Neural progenitor cell (in vitro differentiated cells): ENCODE measurements at regions not wholly inside any gene's neighbourhood (a gene's known extent, or its start where the extent isn't known, plus 50 kb on each side); places are given as distances from the start of the nearest gene placed in this dataset.

Experiments
- DNase-seq: peaks from one replicate; pipeline ENCODE4 v3.0.0-alpha.2; 2016; ENCODE audit warnings: low spot score
- H2AFZ ChIP-seq: fragments of 200-600 bp; sonication (generic); replicated peaks from 2 replicates; pipeline ENCODE4 v1.6.1; 2016; ENCODE audit warnings: antibody characterized with exemption
- H3F3A ChIP-seq: fragments of 200-600 bp; sonication (generic); 2 replicates; pipeline ENCODE4 v1.6.1; 2016; ENCODE audit warnings: antibody characterized with exemption, low read depth
- H3K27ac ChIP-seq: fragments of 200-600 bp; sonication (generic); 2 replicates; pipeline ENCODE4 v1.5.1; 2016; ENCODE audit warnings: mild to moderate bottlenecking
- H3K27me3 ChIP-seq: fragments of 200-600 bp; sonication (generic); 2 replicates; pipeline ENCODE4 v1.6.1; 2016; ENCODE audit warnings: mild to moderate bottlenecking, moderate library complexity
- H3K36me3 ChIP-seq: fragments of 200-600 bp; sonication (generic); 2 replicates; pipeline ENCODE4 v1.5.1; 2016
- H3K4me1 ChIP-seq: fragments of 200-600 bp; sonication (generic); 2 replicates; pipeline ENCODE4 v1.6.1; 2016; ENCODE audit warnings: mixed run types
- H3K4me2 ChIP-seq: fragments of 200-600 bp; sonication (generic); 2 replicates; pipeline ENCODE4 v1.6.1; 2016
- H3K4me3 ChIP-seq: fragments of 200-600 bp; sonication (generic); 2 replicates; pipeline ENCODE4 v1.5.1; 2016
- H3K79me2 ChIP-seq: fragments of 200-600 bp; sonication (generic); 2 replicates; pipeline ENCODE4 v1.6.1; 2016; ENCODE audit warnings: low read depth
- H3K9ac ChIP-seq: fragments of 200-600 bp; sonication (generic); 2 replicates; pipeline ENCODE4 v1.6.1; 2016
- H3K9me3 ChIP-seq: fragments of 200-600 bp; sonication (generic); 2 replicates; pipeline ENCODE4 v1.5.1; 2016; ENCODE audit warnings: low read depth
- H4K20me1 ChIP-seq: fragments of 200-600 bp; sonication (generic); 2 replicates; pipeline ENCODE4 v1.6.1; 2016; ENCODE audit warnings: low read depth
- H3K27ac Mint-ChIP-seq: 3 replicates; pipeline ENCODE4 v1.8.0; 2021; ENCODE audit warnings: mixed read lengths
- H3K27me3 Mint-ChIP-seq: 2 replicates; pipeline ENCODE4 v1.8.0; 2022; ENCODE audit warnings: low read depth, mild to moderate bottlenecking, inconsistent platforms, moderate library complexity, mixed read lengths; ENCODE audit not compliant: insufficient read depth
- H3K36me3 Mint-ChIP-seq: 3 replicates; pipeline ENCODE4 v1.8.0; 2021; ENCODE audit warnings: mixed read lengths
- H3K4me1 Mint-ChIP-seq: 3 replicates; pipeline ENCODE4 v1.8.0; 2021; ENCODE audit warnings: mixed read lengths
- H3K4me3 Mint-ChIP-seq: 3 replicates; pipeline ENCODE4 v1.8.0; 2021; ENCODE audit warnings: mild to moderate bottlenecking, moderate library complexity, mixed read lengths
- H3K9me3 Mint-ChIP-seq: 3 replicates; pipeline ENCODE4 v1.8.0; 2020; ENCODE audit warnings: mixed read lengths
- EZH2 ChIP-seq: fragments of 200-600 bp; sonication (generic); IDR thresholded peaks from 2 replicates; pipeline ENCODE4 v1.6.1; 2017; ENCODE audit warnings: antibody characterized with exemption, mild to moderate bottlenecking, moderate library complexity
- EZH2phosphoT487 ChIP-seq: fragments of 200-600 bp; sonication (generic); IDR thresholded peaks from 2 replicates; pipeline ENCODE4 v1.6.1; 2017; ENCODE audit warnings: antibody characterized with exemption
- TF ChIP-seq, protein P1 (sequence below): fragments of 200-600 bp; sonication (generic); IDR thresholded peaks from 2 replicates; pipeline ENCODE4 v1.5.1; 2017; ENCODE audit warnings: antibody characterized with exemption, mild to moderate bottlenecking

DNA sequence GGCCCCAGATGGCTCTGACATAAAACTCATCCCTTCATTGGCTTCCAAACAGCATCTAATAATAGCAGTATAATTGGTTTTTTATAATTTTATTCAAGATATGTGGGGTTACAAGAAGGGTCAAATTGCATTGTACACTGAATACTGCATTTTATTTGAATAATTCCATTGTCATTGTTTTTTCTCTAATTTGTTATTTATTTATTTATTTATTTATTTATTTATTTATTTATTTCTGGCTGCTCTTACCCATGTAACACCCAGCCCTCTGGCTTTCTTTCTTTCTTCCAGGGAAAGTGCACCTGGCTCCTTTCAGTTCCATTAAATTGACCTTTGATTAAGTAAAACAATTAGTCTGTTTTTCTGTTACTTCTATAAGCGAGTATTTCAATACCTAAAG is 210.1 kb downstream of the CDH9 start:
- H3K9me3 ChIP-seq: no peaks in the 10 kb centered on the region
- H3K4me3 ChIP-seq: no peak overlapping the region
- H3K4me1 ChIP-seq: no peaks in the 10 kb centered on the region
- no peak overlapping the region for H3K9ac ChIP-seq
- no peak overlapping the region for H3K27ac ChIP-seq
- no peaks in the 10 kb centered on the region for H3K79me2 ChIP-seq
- Mint-ChIP-seq H3K4me1 (no peaks in the 10 kb centered on the region), H3K9me3 (no peaks in the 10 kb centered on the region), H3K27me3 (no peaks in the 10 kb centered on the region), H3K36me3 (no peaks in the 10 kb centered on the region), H3K27ac (no peak overlapping the region), H3K4me3 (no peak overlapping the region)
- no peaks in the 10 kb centered on the region for H3K36me3 ChIP-seq
- TF ChIP-seq, protein P1, sequence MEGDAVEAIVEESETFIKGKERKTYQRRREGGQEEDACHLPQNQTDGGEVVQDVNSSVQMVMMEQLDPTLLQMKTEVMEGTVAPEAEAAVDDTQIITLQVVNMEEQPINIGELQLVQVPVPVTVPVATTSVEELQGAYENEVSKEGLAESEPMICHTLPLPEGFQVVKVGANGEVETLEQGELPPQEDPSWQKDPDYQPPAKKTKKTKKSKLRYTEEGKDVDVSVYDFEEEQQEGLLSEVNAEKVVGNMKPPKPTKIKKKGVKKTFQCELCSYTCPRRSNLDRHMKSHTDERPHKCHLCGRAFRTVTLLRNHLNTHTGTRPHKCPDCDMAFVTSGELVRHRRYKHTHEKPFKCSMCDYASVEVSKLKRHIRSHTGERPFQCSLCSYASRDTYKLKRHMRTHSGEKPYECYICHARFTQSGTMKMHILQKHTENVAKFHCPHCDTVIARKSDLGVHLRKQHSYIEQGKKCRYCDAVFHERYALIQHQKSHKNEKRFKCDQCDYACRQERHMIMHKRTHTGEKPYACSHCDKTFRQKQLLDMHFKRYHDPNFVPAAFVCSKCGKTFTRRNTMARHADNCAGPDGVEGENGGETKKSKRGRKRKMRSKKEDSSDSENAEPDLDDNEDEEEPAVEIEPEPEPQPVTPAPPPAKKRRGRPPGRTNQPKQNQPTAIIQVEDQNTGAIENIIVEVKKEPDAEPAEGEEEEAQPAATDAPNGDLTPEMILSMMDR: no peak
- TF ChIP-seq EZH2phosphoT487: no peak
- TF ChIP-seq EZH2: no peak
- H2AFZ ChIP-seq: no peak overlapping the region
- no peaks in the 10 kb centered on the region for H4K20me1 ChIP-seq
- H3F3A ChIP-seq: no peaks in the 10 kb centered on the region
- H3K27me3 ChIP-seq: no peaks in the 10 kb centered on the region
- DNase-seq: no peak
- no peak overlapping the region for H3K4me2 ChIP-seq

DNA sequence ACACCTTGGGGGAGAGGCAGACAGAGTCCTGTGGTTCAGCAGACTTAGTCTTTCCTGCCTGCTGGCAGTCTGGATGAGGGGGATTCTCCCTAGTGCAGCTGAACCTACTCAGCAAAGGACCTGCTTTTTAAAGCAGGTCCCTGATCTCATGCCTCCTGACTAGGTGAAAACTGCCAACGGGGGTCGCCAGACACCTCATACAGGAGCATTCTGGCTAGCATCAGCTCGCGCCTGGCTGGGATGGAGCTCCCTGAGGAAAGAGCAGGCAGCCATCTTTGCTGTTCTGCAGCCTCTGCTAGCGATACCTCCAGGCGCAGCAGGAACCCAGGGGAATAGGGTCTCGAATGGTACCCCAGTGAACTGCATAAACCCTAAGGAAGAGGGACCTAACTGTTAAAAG is 225.2 kb downstream of the CDH9 start:
- Histone ChIP-seq H3K27me3 (no peaks in the 10 kb centered on the region), H3K79me2 (no peaks in the 10 kb centered on the region), H3K9ac (no peak overlapping the region), H2AFZ (peak overlapping the region; percentile 10), H3K4me2 (no peak overlapping the region), H3K36me3 (no peaks in the 10 kb centered on the region), H3K9me3 (no peaks in the 10 kb centered on the region), H3K4me1 (no peaks in the 10 kb centered on the region), H3K4me3 (no peak overlapping the region), H3K27ac (no peak overlapping the region), H4K20me1 (no peaks in the 10 kb centered on the region), H3F3A (no peaks in the 10 kb centered on the region)
- Mint-ChIP-seq H3K4me3 (no peak overlapping the region), H3K9me3 (peaks cover 15% of the 10 kb centered on the region), H3K27ac (no peak overlapping the region), H3K36me3 (no peaks in the 10 kb centered on the region), H3K4me1 (no peaks in the 10 kb centered on the region), H3K27me3 (no peaks in the 10 kb centered on the region)
- TF ChIP-seq, protein P1: no peak
- TF ChIP-seq EZH2 (no peak), EZH2phosphoT487 (no peak)
- DNase-seq: no peak

DNA sequence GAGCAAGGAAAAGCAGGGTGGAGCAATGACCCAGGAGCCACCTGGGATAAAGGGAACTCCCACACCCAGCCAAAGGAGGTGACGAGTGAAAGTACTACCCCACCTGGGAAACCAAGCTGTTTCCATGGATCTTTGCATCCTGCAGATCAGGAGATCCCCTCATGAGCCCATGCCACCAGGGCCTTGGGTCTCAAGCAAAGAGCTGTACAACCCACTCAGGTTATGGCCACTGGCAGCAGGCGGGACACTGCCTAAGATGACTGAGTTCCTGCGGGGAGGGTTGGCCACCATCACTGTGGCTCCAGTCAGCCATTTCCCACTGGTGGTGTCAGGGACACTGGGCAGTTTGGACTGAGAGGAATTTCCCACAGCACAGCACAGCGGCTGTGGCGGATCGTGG is 225.7 kb downstream of the CDH9 start:
- Mint-ChIP-seq H3K27ac (no peak overlapping the region), H3K4me1 (no peaks in the 10 kb centered on the region)

More for the DNA sequence above, 225.7 kb downstream of the CDH9 start:
- H3K27ac ChIP-seq: no peak overlapping the region
- no peak for DNase-seq
- Mint-ChIP-seq H3K4me3 (no peak overlapping the region), H3K9me3 (peaks cover 16% of the 10 kb centered on the region), H3K36me3 (no peaks in the 10 kb centered on the region), H3K27me3 (no peaks in the 10 kb centered on the region)
- TF ChIP-seq EZH2: no peak
- TF ChIP-seq, protein P1: no peak
- no peak for TF ChIP-seq EZH2phosphoT487
- no peak overlapping the region for H3K4me3 ChIP-seq
- H3K4me2 ChIP-seq: no peak overlapping the region
- no peaks in the 10 kb centered on the region for H4K20me1 ChIP-seq
- H3K36me3 ChIP-seq: no peaks in the 10 kb centered on the region
- H3K9me3 ChIP-seq: no peaks in the 10 kb centered on the region
- no peak overlapping the region for H3K9ac ChIP-seq
- H2AFZ ChIP-seq: peak overlapping the region; percentile 10
- H3K27me3 ChIP-seq: no peaks in the 10 kb centered on the region
- no peaks in the 10 kb centered on the region for H3K4me1 ChIP-seq
- H3K79me2 ChIP-seq: no peaks in the 10 kb centered on the region
- no peaks in the 10 kb centered on the region for H3F3A ChIP-seq
